ENCODE measurements at regions not wholly inside any gene's neighbourhood (a gene's known extent, or its start where the extent isn't known, plus 50 kb on each side); places are given as distances from the start of the nearest gene placed in this dataset.

DNA sequence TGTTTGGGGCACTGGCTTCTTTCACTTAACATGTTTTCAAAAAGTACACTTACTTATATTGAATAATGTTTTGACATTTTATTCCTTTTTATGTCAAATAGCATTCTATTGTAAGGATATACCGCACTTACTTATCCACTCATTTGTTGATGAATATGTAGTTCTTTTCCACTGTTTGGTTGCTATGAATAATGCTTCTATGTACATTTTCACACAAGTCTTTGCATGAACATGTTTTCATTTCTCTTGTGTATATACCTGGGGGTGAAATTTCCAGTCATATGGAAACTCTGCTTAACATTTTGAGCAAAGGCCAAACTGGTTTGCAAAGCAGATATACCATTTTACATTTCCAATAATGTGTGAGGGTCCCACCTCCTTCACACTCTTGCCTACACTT is 202.3 kb upstream of the GGTLC1 start:
- TF ChIP-seq, protein P1, sequence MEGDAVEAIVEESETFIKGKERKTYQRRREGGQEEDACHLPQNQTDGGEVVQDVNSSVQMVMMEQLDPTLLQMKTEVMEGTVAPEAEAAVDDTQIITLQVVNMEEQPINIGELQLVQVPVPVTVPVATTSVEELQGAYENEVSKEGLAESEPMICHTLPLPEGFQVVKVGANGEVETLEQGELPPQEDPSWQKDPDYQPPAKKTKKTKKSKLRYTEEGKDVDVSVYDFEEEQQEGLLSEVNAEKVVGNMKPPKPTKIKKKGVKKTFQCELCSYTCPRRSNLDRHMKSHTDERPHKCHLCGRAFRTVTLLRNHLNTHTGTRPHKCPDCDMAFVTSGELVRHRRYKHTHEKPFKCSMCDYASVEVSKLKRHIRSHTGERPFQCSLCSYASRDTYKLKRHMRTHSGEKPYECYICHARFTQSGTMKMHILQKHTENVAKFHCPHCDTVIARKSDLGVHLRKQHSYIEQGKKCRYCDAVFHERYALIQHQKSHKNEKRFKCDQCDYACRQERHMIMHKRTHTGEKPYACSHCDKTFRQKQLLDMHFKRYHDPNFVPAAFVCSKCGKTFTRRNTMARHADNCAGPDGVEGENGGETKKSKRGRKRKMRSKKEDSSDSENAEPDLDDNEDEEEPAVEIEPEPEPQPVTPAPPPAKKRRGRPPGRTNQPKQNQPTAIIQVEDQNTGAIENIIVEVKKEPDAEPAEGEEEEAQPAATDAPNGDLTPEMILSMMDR (IDR thresholded peaks at IDR 0.05), result no peak
- TF ChIP-seq POLR2A (IDR thresholded peaks at IDR 0.05), result no peak

Measured in thyroid gland (tissue), 4 donors.